Parathyroid adenoma (tissue), 2 donors: ENCODE measurements at regions not wholly inside any gene's neighbourhood (a gene's known extent, or its start where the extent isn't known, plus 50 kb on each side); places are given as distances from the start of the nearest gene placed in this dataset.
A peak's percentile ranks its signal among the peaks of the same experiment; 100 is the strongest.

Experiments
- H2AFZ ChIP-seq: fragments of 300-600 bp; sonication (generic); one replicate; pipeline ENCODE4 v1.7.0; 2017; ENCODE audit warnings: antibody characterized with exemption, mild to moderate bottlenecking
- H3K27ac ChIP-seq: fragments of 300-600 bp; sonication (generic); one replicate; pipeline ENCODE4 v1.7.0; 2017
- H3K27me3 ChIP-seq: fragments of 300-600 bp; sonication (generic); one replicate; pipeline ENCODE4 v1.7.0; 2017; ENCODE audit warnings: low read length; ENCODE audit not compliant: control insufficient read depth, insufficient read depth
- H3K36me3 ChIP-seq: fragments of 300-600 bp; sonication (generic); one replicate; pipeline ENCODE4 v1.7.0; 2017; ENCODE audit warnings: low read length; ENCODE audit not compliant: control insufficient read depth, insufficient read depth
- H3K4me1 ChIP-seq: fragments of 300-600 bp; sonication (generic); one replicate; pipeline ENCODE4 v1.7.0; 2017; ENCODE audit warnings: control low read depth
- H3K4me2 ChIP-seq: fragments of 300-600 bp; sonication (generic); one replicate; pipeline ENCODE4 v1.7.0; 2017; ENCODE audit warnings: low read length
- H3K4me3 ChIP-seq: fragments of 300-600 bp; sonication (generic); one replicate; pipeline ENCODE4 v1.7.0; 2017; ENCODE audit warnings: low read depth, low read length
- H3K79me2 ChIP-seq: fragments of 300-600 bp; sonication (generic); one replicate; pipeline ENCODE4 v1.7.0; 2017; ENCODE audit warnings: control low read depth
- H3K9ac ChIP-seq: fragments of 300-600 bp; sonication (generic); one replicate; pipeline ENCODE4 v1.7.0; 2017; ENCODE audit warnings: mild to moderate bottlenecking
- H3K9me3 ChIP-seq: fragments of 300-600 bp; sonication (generic); one replicate; pipeline ENCODE4 v1.7.0; 2017; ENCODE audit warnings: low read length; ENCODE audit not compliant: control insufficient read depth
- CTCF ChIP-seq: fragments of 300-600 bp; sonication (generic); IDR thresholded peaks from one replicate; pipeline ENCODE4 v1.7.0; 2017; ENCODE audit warnings: antibody characterized with exemption, mild to moderate bottlenecking
- donor health status: primary hyperparathyroidism.

- no peak overlapping the region for H3K4me2 ChIP-seq
- H3K9ac ChIP-seq: no peak overlapping the region
- no peaks in the 10 kb centered on the region for H3K36me3 ChIP-seq
- no peaks in the 10 kb centered on the region for H3K27me3 ChIP-seq
- TF ChIP-seq CTCF: no peak
- H3K9me3 ChIP-seq: no peaks in the 10 kb centered on the region
- H3K27ac ChIP-seq: no peak overlapping the region
- H3K4me3 ChIP-seq: no peak overlapping the region
- peaks cover 8% of the 10 kb centered on the region for H3K4me1 ChIP-seq
- H3K79me2 ChIP-seq: no peaks in the 10 kb centered on the region
- H2AFZ ChIP-seq: peak overlapping the region; percentile 61
These were observed 56.7 kb upstream of the PRKAR2B start for GRCh38 chr7:106987777-106988176.

- H3K4me3 ChIP-seq: no peak overlapping the region
- no peak overlapping the region for H3K27ac ChIP-seq
- H3K9me3 ChIP-seq: no peaks in the 10 kb centered on the region
- no peak overlapping the region for H2AFZ ChIP-seq
- peaks cover 4% of the 10 kb centered on the region for H3K4me1 ChIP-seq
- no peak overlapping the region for H3K9ac ChIP-seq
- no peaks in the 10 kb centered on the region for H3K36me3 ChIP-seq
- no peak for TF ChIP-seq CTCF
- H3K27me3 ChIP-seq: no peaks in the 10 kb centered on the region
- no peak overlapping the region for H3K4me2 ChIP-seq
- no peaks in the 10 kb centered on the region for H3K79me2 ChIP-seq
These were observed 52.0 kb upstream of the PRKAR2B start for GRCh38 chr7:106992511-106992910.
